Panc1 (cell line): ENCODE measurements at regions not wholly inside any gene's neighbourhood (a gene's known extent, or its start where the extent isn't known, plus 50 kb on each side); places are given as distances from the start of the nearest gene placed in this dataset.

Experiments used
- CTCF ChIP-seq: fragments of 450-650 bp; IDR thresholded peaks from 2 replicates; pipeline ENCODE4 v1.5.1; 2017; ENCODE audit warnings: mild to moderate bottlenecking
- TF ChIP-seq, protein P1 (sequence below), 2 experiments: IDR thresholded peaks; 2 replicates each; pipeline ENCODE4 v1.6.1; 2011 to 2012; ENCODE audit warnings: low read depth in 2 of 2, control low read depth in 1 of 2, low read length in 1 of 2, mild to moderate bottlenecking in 1 of 2, moderate library complexity in 1 of 2; ENCODE audit not compliant: insufficient read depth in 1 of 2

DNA sequence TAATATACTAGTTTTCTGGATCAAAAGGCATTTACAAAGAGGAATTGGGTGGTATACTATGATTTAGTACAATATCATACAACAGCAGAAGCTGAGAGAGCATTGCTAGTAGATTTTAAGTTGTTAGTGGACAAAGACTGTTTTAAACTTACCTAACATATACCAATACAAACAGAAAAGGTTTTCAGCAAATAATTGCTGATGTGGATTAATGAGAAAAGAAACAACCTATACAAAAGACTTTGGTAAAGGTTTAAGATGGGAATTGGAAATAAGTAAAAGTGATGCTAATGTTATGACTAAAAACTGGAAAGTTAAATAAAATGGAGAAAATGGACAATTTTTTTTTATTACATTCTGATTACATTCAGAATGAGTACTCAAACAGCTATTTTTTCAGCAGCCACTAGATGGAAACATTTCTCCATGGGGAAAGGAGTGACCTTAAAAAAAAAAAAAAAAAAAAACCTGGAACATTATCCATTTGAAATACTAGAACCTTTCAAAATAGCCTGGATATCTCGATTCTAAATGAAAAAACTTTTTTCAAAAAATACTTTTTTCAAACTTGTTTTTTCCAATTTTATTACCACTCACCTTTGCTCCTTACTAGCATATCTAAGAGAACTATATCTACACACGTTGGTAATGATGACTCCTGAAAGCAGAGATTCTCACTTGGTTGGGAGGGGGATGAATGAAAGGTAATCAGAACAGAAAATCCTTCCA is 55.4 kb downstream of the EPRS1 start:
- TF ChIP-seq CTCF, result peak; percentile 75; the same call in 1 of the 2 replicates
- TF ChIP-seq, protein P1, sequence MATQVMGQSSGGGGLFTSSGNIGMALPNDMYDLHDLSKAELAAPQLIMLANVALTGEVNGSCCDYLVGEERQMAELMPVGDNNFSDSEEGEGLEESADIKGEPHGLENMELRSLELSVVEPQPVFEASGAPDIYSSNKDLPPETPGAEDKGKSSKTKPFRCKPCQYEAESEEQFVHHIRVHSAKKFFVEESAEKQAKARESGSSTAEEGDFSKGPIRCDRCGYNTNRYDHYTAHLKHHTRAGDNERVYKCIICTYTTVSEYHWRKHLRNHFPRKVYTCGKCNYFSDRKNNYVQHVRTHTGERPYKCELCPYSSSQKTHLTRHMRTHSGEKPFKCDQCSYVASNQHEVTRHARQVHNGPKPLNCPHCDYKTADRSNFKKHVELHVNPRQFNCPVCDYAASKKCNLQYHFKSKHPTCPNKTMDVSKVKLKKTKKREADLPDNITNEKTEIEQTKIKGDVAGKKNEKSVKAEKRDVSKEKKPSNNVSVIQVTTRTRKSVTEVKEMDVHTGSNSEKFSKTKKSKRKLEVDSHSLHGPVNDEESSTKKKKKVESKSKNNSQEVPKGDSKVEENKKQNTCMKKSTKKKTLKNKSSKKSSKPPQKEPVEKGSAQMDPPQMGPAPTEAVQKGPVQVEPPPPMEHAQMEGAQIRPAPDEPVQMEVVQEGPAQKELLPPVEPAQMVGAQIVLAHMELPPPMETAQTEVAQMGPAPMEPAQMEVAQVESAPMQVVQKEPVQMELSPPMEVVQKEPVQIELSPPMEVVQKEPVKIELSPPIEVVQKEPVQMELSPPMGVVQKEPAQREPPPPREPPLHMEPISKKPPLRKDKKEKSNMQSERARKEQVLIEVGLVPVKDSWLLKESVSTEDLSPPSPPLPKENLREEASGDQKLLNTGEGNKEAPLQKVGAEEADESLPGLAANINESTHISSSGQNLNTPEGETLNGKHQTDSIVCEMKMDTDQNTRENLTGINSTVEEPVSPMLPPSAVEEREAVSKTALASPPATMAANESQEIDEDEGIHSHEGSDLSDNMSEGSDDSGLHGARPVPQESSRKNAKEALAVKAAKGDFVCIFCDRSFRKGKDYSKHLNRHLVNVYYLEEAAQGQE (IDR thresholded peaks at IDR 0.05; ENCODE audit: insufficient read depth in 1 of 2, low read depth in 2 of 2, low read length in 1 of 2), result no peak
